ENCODE measurements at regions not wholly inside any gene's neighbourhood (a gene's known extent, or its start where the extent isn't known, plus 50 kb on each side); places are given as distances from the start of the nearest gene placed in this dataset.

GRCh38 chr5:148880696-148881095 lies 54.3 kb downstream of the ADRB2 start:
- TF ChIP-seq CTCF (conservative IDR thresholded peaks at IDR 0.05 in 1 of 2, IDR thresholded peaks at IDR 0.05 in 1 of 2; ENCODE audit: extremely low read depth in 1 of 2, insufficient read depth in 1 of 2, low read depth in 1 of 2, low read length in 2 of 2), result no peak
- no peak for TF ChIP-seq EZH2 (IDR thresholded peaks at IDR 0.05; ENCODE audit: borderline replicate concordance, low read length)

All from mammary epithelial cell (primary cell).